C4-2B (cell line): ENCODE measurements at regions not wholly inside any gene's neighbourhood (a gene's known extent, or its start where the extent isn't known, plus 50 kb on each side); places are given as distances from the start of the nearest gene placed in this dataset.

Source experiments
- CTCF ChIP-seq: fragments of 450-650 bp; conservative IDR thresholded peaks from 2 replicates; pipeline ENCODE4 v1.5.1; 2017; ENCODE audit warnings: mild to moderate bottlenecking
- ZFX ChIP-seq: fragments of 450-650 bp; IDR thresholded peaks from 2 replicates; pipeline ENCODE4 v1.6.1; 2017

- TF ChIP-seq CTCF: no peak
- no peak for TF ChIP-seq ZFX
These were observed 613.4 kb downstream of the PLCL1 start for GRCh38 chr2:198417836-198418235.
